HG02852 (cell line): ENCODE measurements at regions not wholly inside any gene's neighbourhood (a gene's known extent, or its start where the extent isn't known, plus 50 kb on each side); places are given as distances from the start of the nearest gene placed in this dataset.

ENCODE experiments used
- ATAC-seq: cut with Tn5 transposase; IDR thresholded peaks from one replicate; pipeline ENCODE4 v1.9.1; 2021; ENCODE audit warnings: mild to moderate bottlenecking, moderate library complexity; ENCODE audit not compliant: unreplicated experiment

DNA sequence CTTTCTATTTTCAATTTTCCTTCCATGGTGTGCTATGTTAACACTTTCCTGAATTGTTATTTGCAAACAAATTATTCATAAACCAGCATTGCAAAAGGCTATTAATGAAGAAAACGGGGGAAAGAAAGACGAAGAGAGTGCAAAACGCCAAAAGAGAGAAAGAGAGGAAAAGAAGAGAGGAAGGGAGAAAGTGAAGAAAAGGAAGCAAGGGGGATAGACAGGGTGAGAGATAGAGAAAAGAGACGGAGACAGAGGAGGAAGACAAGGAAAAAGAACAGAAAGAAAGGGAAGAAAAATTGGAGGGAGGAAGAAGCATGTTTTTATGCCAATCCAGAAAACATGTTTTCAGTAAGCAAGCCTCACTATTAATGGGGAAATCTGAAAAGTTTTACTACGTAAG lies 310.6 kb downstream of the TFEC start:
- ATAC-seq: no peak

DNA sequence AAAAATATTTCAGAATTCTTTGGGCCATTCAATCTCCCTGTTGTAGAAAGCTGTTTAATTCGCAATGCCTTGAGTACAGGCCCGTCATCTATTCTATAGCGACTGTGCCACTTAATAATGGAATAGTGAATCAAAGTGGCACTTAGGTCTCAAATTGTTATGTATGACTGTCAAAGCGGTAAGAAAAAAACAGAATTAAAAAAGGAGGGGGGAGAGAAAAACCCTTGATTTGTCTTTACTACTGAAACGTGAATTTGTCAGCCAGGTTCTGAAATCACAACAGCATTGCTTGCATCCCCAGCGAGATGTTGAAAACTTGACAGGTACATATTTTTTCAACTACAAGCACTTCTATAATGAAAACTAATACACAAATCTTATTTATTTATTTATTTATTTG lies 320.9 kb downstream of the TFEC start:
- no peak for ATAC-seq

DNA sequence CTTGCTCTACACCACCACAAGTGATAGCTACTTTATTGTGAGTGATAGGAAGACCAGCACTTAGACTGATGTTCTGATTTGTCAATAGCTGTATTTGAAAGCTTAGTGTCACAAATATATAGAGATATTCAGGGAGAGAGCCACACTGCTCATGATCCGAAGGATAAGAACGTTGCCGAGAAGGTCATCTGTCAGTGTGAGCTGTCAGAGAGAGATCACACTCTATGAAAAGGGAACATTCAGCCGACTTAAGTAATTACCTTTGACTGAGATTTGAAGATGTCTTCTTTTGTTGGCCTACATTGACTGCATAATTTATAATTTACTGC lies 322.6 kb downstream of the TFEC start:
- no peak for ATAC-seq

DNA sequence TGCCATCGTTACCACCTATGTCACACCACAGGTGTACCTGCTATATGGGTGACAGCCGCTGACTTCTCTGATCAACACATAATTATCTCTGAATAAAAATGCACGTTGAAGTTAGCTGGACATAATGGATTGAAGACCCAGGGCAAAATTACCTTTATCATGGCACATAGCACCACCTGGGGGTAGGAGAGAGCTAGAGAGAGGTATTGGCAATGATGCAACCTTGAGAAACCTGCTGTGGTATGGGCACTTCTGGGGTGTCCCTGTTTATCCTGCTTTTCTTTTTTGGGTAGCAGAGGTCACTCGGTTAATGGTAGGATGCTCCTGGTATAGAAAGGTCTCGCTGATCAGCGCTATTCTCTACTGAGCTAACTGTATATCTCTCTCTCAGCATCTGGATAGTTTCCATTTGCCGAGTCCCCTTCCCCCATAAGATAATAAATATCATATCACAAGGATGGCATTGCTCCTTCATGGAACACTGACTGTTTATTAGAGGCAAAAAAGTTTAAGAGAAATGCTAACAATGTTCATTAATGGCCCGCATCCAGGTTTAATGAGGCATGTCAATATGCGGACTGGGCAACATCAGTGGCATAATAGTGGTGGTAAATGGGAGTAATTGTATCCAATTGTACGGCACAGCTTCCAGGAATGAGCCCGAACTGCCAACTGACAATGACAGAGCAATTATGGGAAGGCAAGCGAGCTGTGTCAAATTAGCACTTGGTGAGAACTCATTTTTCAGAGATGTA lies 323.1 kb downstream of the TFEC start:
- ATAC-seq: no peak

DNA sequence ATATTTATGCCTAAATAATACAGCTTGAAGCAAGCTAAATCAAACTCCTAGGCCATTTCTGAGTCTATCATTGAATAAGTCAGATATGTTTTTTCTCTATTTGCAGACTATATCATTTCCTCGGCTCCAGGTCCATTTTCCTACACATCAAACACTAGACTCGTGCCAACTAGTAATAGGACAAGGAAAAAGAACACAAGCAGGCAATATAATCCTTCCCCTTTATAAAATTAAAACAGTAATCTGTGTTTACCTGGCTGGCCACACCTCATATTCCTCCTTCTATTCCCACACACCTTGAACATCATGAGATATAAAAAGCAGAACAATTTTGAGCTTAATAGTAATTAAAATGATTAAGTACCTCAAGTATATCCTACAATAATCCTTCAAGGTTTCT lies 325.7 kb downstream of the TFEC start:
- no peak for ATAC-seq

DNA sequence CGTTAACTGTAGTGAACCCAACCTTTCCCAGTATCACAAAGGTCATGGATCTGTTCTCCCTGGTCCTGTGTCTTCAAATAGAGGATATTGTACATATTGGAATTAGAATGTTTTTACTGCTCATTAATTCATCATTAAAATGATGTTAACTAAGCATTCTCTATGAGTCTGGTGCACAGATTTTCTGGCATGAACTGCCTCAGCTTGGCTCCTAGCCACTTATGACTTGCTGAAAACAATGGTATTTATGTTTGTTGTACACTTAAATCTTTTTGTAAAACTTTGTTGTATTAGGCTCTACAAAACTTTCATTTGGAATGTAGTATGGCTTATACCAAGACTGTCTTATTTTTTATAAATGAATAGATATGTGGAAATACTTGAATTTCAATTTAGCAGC lies 329.4 kb downstream of the TFEC start:
- no peak for ATAC-seq

DNA sequence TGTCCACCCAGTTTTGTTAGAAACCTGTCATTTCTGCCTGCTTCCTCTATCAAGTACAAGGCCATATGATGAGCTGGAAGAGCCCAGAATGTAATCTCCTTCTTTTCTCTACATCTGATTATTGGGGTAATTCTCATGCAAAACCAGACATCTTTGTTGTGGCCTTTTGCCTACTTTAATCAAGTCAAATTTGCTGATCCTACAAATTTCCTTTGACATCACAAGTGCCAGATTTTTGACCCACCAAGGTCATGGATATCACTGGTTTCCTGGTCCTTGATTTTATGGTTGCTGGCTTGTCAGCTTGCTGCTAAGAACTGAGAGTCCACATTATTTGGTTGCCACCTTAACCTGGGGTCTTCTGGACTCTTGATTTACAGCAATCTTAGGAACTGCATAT lies 336.1 kb downstream of the TFEC start:
- no peak for ATAC-seq

DNA sequence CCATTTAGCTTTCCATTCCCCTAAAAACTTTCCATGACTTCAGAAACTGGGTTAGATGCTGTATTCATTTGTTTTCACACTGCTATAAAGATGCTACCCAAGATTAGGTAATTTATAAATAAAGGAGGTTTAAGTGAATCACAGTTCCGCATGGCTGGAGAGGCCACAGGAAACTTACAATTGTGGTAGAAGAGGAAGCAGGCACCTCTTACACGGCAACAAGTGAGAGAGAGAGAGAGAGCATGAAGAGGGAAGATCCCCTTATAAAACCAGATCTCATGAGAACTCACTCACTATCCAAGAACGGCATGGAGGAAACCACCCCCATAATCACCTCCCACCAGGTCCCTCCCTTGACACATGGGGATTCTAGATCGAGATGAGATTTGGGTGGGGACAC lies 336.8 kb downstream of the TFEC start:
- ATAC-seq: peak; percentile 56

DNA sequence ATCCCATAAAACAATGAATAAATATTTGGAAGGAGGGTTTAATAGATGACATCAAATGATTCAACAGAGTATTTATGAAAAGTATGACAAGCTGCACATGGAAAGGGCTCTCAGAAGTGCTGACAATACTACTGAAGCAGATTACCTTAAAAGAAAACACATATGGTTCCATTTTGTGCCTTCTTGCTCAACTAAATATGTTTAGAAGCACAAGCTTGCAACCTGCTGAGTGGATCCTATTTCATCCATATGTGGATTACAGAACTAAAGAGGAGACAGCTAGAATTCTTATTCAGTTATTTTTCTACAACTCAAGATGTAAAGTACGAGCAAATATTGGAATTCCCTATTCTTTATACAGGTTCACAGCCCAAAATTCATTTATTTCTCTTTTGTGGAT lies 340.6 kb downstream of the TFEC start:
- ATAC-seq: no peak

DNA sequence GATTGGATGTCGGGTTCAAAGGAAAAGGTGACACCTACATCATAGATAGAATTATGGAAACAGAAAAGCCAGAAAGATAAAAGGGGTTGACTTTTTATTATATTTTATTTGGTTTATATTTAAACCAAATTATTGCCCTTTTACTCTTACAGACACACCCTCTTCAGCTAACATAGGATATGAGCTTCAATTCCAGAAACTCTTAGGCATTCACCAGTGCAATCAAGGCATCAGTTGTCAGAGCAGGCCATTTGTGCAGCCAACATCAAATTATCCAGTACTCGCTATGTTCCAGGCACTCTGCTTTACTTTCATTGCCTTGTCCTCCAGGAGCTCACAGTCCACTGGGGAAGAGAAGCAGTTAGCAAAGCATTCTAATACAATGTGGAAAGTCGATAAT lies 347.5 kb downstream of the TFEC start:
- no peak for ATAC-seq

DNA sequence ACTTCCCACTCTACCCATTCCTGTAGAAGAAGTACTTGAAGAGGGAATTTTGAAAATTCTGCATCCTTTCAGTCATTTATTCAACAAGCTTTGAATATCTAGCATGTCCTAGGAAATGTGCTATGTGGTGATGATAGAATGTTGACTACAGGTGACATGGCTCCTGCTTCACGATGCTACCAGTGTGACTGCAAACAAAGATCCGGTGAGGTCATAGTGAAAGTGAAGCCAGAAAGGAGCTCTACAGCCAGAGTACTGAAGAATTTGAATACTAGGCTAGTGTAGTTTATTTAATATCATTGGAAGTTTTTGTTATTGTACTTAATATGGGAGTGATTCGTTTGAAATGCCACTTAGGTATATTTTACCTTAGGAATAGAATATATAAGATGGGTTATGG lies 348.1 kb downstream of the TFEC start:
- peak; percentile 72 for ATAC-seq

DNA sequence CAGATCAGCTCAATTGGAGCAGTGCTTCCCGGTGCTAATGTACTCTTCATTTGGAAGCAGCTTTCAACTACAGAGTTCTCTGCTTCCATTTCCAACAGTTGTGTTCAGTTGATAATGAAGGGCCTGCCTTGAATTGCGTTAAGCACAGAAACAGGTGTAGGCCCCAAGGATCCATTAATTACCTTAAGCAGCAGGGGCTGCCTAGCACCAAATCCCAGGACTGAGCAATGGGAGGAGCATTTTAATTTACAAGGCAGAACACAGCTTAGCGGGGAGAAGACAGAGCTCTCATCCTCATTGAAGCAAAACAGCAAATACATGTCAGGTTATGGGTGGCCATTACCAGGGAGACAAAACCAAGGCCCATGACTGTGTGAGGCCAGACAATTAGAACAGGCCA lies 349.6 kb downstream of the TFEC start:
- ATAC-seq: no peak

DNA sequence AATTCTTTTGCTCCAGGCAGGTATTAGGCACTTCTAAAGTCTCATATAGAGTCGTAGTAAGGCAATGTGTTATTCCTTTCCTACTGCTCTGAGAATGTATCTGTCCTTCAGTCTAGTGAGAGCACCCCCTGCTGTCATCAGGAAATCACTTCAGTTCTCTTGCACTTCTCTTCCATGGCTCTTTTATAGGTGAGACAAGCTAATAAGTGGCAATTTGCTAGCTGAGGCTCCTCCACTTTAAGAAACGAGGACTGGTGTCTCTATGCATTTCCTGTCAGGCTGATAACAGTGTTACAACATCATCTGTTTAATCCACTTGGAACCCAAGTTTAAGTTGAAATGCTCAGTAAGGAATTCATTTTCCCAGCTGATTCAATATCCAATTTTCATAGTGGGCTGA lies 350.6 kb downstream of the TFEC start:
- ATAC-seq: peak; percentile 85

DNA sequence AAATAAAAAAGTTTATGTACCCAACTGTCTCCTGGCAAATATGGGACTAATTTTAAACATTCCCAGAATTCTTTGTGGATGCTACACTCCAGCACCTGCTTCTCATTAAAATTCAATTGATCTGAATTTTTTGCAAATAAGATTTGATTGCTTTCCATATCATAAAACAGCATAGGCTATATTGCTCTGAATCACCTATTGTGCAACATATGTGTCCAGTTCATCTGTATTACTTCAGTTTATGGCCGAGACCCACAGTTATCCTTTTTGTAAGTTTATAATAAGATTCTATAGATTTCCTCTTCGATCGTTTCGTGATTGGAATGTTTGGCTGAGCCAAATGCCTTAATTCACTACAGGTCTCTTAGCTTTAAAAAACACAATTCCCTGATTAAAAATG lies 351.1 kb downstream of the TFEC start:
- no peak for ATAC-seq

DNA sequence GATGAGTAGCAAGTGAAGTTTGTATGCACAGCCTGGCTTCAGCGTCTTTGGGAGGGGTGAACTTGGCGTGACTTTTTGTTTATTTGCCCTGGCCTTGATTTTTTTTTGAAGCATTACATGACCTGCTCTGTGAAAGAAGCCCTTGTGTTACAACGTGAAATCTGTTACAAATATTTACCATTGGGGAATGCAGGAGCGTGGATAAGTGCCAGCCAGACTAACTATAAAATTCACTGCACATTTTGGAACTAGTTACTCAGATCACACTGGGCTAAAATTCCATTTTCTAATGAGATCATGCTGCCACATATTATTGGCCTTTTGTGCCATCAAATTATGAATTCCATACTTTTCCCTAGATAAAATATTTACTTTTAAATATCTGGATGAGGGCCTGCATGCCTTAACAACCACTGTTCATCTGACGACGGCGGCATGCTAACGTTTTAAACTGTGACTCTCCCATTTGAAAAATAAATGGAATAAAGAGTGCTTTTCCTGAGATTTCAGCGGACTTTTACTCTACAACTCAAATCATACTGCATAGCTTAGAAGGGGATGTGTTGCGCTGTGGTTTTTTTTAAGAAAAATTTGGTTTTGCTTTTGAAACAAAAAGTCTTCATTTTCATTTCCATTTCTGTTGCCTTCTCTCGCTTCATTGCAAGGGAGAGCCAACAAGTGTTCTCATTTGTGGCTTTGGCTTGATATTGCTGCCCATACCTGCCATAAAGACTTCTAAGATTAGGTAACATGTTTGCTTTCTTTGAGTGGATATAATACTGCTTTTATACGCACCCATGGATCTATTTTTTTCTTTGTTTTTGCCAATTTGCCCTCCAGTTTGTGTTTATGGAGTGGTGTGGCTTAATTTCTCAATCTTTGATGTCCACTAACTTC lies 352.2 kb downstream of the TFEC start:
- ATAC-seq: no peak

DNA sequence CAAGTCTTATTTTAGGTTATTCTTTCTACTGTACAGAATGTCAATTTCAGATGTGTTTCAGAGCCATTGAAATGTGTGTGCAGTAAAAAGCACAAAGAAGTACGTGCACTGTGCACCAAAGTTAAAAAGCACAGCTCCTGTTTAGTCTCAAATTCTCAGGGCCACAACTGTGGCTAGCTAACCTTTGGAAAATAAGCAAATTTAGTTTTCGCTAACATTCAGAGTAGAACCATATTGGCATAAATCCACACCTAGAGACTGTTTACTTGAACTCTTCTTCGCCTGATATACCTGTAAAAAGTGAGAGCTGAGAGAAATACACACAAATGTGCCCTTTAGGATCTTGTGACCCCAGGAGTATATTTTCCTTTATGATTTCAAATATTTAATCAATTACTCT lies 353.9 kb downstream of the TFEC start:
- no peak for ATAC-seq

DNA sequence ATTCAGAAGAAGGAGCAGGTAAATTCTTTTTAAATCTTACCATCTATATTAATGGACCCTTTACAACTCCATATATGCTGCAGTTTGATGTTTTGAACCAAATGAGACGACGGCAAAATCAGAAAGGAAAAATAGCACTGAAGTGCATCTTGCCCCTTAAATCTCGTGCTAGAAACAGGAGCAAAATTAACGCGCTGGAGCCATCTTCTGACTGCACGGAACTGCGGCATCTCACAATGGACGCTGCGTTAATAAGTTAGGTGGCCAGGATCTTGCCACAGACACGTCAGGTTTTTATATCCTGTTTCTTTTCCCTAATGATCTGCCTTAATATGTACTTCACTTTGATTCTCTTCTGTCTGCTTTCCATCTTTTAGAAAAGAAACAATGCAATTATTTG lies 354.5 kb downstream of the TFEC start:
- no peak for ATAC-seq

DNA sequence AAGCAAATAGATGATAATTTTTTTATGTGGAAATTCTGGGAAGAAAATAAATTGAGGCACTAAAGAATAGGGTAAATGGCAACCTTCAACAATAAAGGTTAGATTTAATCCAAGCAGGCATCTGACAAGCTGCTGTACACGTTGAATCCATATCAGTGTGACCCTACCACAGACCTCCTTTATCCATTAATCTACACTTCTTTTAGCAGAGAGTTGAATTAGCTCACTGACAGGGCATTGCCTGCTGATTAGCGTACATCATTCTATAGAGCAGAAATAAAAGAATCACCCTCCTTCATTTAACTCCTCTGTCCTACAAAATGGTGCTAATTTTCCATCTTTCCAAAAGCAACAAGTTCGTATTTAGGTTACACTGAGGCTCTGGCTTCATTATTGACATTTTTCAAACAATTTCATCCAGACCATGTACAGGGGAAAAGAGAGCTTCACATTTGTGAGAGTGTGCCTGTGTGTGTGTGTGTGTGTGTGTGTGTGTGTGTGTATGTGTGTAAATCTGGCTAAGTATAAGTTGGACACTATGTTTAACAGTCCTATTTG lies 356.0 kb downstream of the TFEC start:
- no peak for ATAC-seq

DNA sequence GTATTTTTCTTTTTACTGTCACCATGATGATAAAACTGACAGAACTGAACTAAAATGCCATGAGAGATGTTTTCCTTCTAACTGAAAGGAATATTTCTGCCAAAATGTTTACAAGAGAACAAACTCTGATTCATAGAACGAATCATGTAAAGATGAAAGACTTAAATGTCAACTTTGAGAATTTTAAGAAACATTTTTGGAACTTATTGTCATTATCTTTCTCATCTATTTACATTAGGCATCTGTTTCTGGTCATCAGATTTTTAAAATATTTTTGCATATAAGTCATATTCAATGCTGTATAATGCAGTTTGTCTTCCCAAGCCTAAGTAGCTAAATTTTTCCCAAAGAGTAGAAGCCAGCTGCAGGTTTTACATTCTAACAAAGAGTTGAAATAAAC lies 358.5 kb downstream of the TFEC start:
- no peak for ATAC-seq

DNA sequence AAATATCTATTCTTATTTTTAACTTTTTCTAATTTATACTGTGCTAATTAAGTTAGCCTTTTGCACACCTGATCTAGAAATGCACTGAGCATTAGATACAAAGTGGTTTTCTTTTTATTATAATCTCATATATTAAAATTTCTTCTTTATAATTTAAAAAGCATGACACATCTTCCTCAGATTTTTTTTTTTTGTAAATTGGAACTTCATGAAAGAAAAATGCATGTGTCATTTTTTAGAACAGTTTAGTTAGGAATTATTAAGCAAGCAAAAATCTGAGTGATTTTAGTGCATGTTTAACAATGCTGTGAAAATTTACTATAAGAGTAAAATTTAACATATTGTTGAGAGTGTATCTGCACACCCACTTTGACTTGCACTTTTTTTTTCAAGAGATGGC lies 367.9 kb downstream of the TFEC start:
- no peak for ATAC-seq

DNA sequence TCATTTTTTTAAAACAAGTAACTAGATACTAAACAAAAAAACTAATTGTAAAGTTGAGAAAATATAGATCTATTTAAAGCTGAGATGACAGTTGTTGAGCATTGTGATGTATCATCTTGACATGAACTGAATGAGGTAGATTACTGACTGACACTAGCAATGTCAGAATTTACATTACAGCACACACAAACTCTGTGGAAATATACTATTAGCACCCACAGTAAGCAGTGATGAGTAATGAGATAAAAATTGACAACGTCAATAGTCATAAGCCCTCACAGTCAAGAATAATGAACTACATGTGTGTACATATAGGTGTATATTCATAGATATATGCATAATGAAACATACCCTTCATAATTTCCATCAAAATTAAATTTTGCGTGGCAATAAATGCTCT lies 368.4 kb downstream of the TFEC start:
- ATAC-seq: no peak

DNA sequence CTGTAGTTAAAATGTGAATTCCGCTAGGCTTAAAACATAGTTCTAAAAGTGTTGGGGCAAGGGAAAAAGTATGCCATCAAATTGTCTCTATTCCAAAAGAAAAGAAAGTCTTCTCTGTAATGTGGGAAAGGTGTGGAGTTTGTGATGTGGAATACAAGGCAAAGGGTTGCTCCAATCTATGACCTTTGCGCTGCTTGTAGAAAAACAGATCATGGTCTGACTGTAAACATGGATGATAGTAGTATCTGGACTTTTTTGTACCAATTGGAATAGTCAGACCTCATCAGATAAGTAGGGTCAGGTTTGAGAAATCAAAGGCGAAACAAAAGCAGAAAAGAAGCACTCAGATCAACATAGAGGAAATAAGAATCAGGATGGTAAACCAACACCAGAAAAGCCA lies 372.3 kb downstream of the TFEC start:
- no peak for ATAC-seq
